BE2C (cell line): ENCODE measurements at regions not wholly inside any gene's neighbourhood (a gene's known extent, or its start where the extent isn't known, plus 50 kb on each side); places are given as distances from the start of the nearest gene placed in this dataset.

ENCODE experiments used
- DNase-seq: peaks from one replicate; pipeline ENCODE4 v3.0.0-alpha.2; 2020
- H3K27me3 ChIP-seq: fragments of 250-450 bp; sonication (Bioruptor Pico); 2 replicates; pipeline ENCODE4 v1.5.1; 2020; ENCODE audit warnings: mild to moderate bottlenecking
- H3K36me3 ChIP-seq: fragments of 250-450 bp; sonication (Bioruptor Pico); 2 replicates; pipeline ENCODE4 v1.5.1; 2020; ENCODE audit warnings: mild to moderate bottlenecking
- H3K4me1 ChIP-seq: fragments of 250-450 bp; sonication (Bioruptor Pico); 2 replicates; pipeline ENCODE4 v1.5.1; 2020
- H3K4me3 ChIP-seq: 2 replicates; pipeline ENCODE4 v1.5.1; 2011; ENCODE audit warnings: low read depth, low read length
- H3K9me3 ChIP-seq: fragments of 250-450 bp; sonication (Bioruptor Pico); 2 replicates; pipeline ENCODE4 v1.5.1; 2020
- CTCF ChIP-seq: IDR thresholded peaks from 2 replicates; pipeline ENCODE4 v1.5.1; 2012; ENCODE audit warnings: mild to moderate bottlenecking, low read depth, low read length

GRCh38 chr11:37948258-37948657 is 1350.2 kb upstream of the RAG2 start:
- H3K4me3 ChIP-seq = no peak overlapping the region
- H3K9me3 ChIP-seq = no peaks in the 10 kb centered on the region
- no peaks in the 10 kb centered on the region for H3K4me1 ChIP-seq
- no peak for DNase-seq
- TF ChIP-seq CTCF = no peak
- H3K27me3 ChIP-seq = no peaks in the 10 kb centered on the region
- H3K36me3 ChIP-seq = no peaks in the 10 kb centered on the region

GRCh38 chr11:37947821-37948220 is 1349.8 kb upstream of the RAG2 start:
- Histone ChIP-seq H3K9me3 (no peaks in the 10 kb centered on the region), H3K27me3 (no peaks in the 10 kb centered on the region), H3K4me3 (no peak overlapping the region), H3K36me3 (no peaks in the 10 kb centered on the region), H3K4me1 (no peaks in the 10 kb centered on the region)
- TF ChIP-seq CTCF = no peak
- no peak for DNase-seq

GRCh38 chr11:37946155-37946766 is 1348.2 kb upstream of the RAG2 start:
- DNase-seq = peak; percentile 36

GRCh38 chr11:37942081-37942480 is 1344.0 kb upstream of the RAG2 start:
- no peaks in the 10 kb centered on the region for H3K36me3 ChIP-seq
- no peak overlapping the region for H3K4me3 ChIP-seq
- no peak for DNase-seq
- TF ChIP-seq CTCF = no peak
- no peaks in the 10 kb centered on the region for H3K9me3 ChIP-seq
- H3K4me1 ChIP-seq = no peaks in the 10 kb centered on the region
- no peaks in the 10 kb centered on the region for H3K27me3 ChIP-seq

More at GRCh38 chr11:37946155-37946766, 1348.2 kb upstream of the RAG2 start:
- Histone ChIP-seq H3K4me3 (no peak overlapping the region), H3K4me1 (no peaks in the 10 kb centered on the region), H3K27me3 (no peaks in the 10 kb centered on the region), H3K9me3 (no peaks in the 10 kb centered on the region), H3K36me3 (no peaks in the 10 kb centered on the region)
- TF ChIP-seq CTCF = peak; percentile 69

GRCh38 chr11:37929100-37929653 is 1331.1 kb upstream of the RAG2 start:
- Histone ChIP-seq H3K27me3 (no peaks in the 10 kb centered on the region), H3K36me3 (no peaks in the 10 kb centered on the region), H3K4me1 (no peaks in the 10 kb centered on the region), H3K4me3 (no peak overlapping the region), H3K9me3 (no peaks in the 10 kb centered on the region)
- no peak for TF ChIP-seq CTCF
- DNase-seq = no peak

- Histone ChIP-seq H3K4me1 (no peaks in the 10 kb centered on the region), H3K9me3 (no peaks in the 10 kb centered on the region), H3K27me3 (no peaks in the 10 kb centered on the region), H3K36me3 (no peaks in the 10 kb centered on the region), H3K4me3 (no peak overlapping the region)
- TF ChIP-seq CTCF = no peak
- no peak for DNase-seq
These were observed 1328.7 kb upstream of the RAG2 start for GRCh38 chr11:37926772-37927171.
